Kidney (tissue), 13 donors: ENCODE measurements at regions not wholly inside any gene's neighbourhood (a gene's known extent, or its start where the extent isn't known, plus 50 kb on each side); places are given as distances from the start of the nearest gene placed in this dataset.

Experiments
- DNase-seq, 5 donors: peaks; one replicate each; pipeline ENCODE4 v3.0.0-alpha.2; 2013 to 2020
- FAIRE-seq: peaks from 2 replicates; lab custom pipeline; 2012; peaks lifted over from hg19 to GRCh38; lab: Jason Lieb, UNC
- H3K27ac ChIP-seq, 2 donors: one replicate each; pipeline ENCODE4 v1.7.0; 2013; ENCODE audit warnings: low read depth in 2 of 2, low read length in 2 of 2, inconsistent platforms in 1 of 2
- H3K27me3 ChIP-seq: one replicate; pipeline ENCODE4 v1.7.1; 2013; ENCODE audit warnings: low read length, inconsistent platforms; ENCODE audit not compliant: control insufficient read depth, insufficient read depth
- H3K36me3 ChIP-seq, 3 donors: one replicate each; pipeline versions ENCODE4 v1.7.0 to v1.7.1; 2013; ENCODE audit warnings: low read length in 3 of 3, control low read depth in 1 of 3, inconsistent platforms in 1 of 3; ENCODE audit not compliant: insufficient read depth in 3 of 3, control insufficient read depth in 2 of 3
- H3K4me1 ChIP-seq, 3 donors: one replicate each; pipeline versions ENCODE4 v1.7.0 to v1.7.1; 2013; ENCODE audit warnings: low read length in 3 of 3, inconsistent platforms in 1 of 3, low read depth in 1 of 3; ENCODE audit not compliant: control insufficient read depth in 2 of 3, insufficient read depth in 2 of 3
- H3K4me3 ChIP-seq, 3 donors: one replicate each; pipeline versions ENCODE4 v1.7.0 to v1.8.1; 2013; ENCODE audit warnings: low read length in 3 of 3, control low read depth in 1 of 3, inconsistent platforms in 1 of 3
- H3K9ac ChIP-seq, 3 donors: one replicate each; pipeline versions ENCODE4 v1.7.0 to v1.7.1; 2013; ENCODE audit warnings: low read length in 3 of 3, control low read depth in 1 of 3, inconsistent platforms in 1 of 3
- H3K9me3 ChIP-seq, 3 donors: one replicate each; pipeline versions ENCODE4 v1.7.0 to v1.7.1; 2013; ENCODE audit warnings: low read length in 3 of 3, control low read depth in 1 of 3, inconsistent platforms in 1 of 3; ENCODE audit not compliant: control insufficient read depth in 2 of 3, insufficient read depth in 1 of 3
- CTCF ChIP-seq: IDR thresholded peaks from 3 replicates; pipeline ENCODE4 v1.5.1; 2012; ENCODE audit warnings: mild to moderate bottlenecking, moderate library complexity, borderline replicate concordance; ENCODE audit not compliant: insufficient read depth; ENCODE audit errors: extremely low read depth
- intact Hi-C: fragments of 100-400 bp; cut with DNase I; formaldehyde crosslinking; loops from one replicate; pipeline ENCODE4 v1.11.1; 2022
- donor health status: control.
- donor health status: control.
- donor health status: control.
- donor health status: control.
- donor health status: control.
- donor health status: DM: yes; HTN: yes; CAD: no.
- donor health status: Normal renal cell carcinoma (clear cell type).

GRCh38 chr4:103996064-103996463 is 276.3 kb upstream of the TACR3 start:
- TF ChIP-seq CTCF: no peak
- Histone ChIP-seq H3K9me3 (peaks cover 0 to 5% (median 2%) of the 10 kb centered on the region in 3 donors), H3K4me1 (no peaks in the 10 kb centered on the region), H3K4me3 (no peak overlapping the region), H3K27ac (no peak overlapping the region), H3K36me3 (no peaks in the 10 kb centered on the region), H3K27me3 (no peaks in the 10 kb centered on the region), H3K9ac (no peak overlapping the region)
- peak in 2 of 5 donors; percentile 10 to 11 for DNase-seq
- intact Hi-C loops: no loop called here
- no peak for FAIRE-seq

DNA sequence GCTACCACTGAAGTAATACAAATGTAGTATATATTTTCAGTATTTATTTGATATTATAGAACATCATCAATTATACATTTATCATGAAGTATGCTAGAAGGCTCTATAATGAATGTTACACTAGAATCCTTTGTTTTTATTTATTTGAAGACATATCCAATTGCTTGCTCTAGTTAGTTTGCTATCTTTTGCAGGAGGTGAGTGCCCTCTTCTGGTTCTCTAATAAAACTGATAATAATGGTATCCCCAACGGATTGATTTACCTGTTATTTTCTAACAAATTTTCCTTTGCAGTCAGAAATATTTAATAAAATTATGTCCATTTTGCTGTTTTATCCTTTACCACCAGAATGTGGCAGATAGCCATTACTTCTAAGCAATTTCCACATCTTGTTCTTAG is 274.3 kb upstream of the TACR3 start:
- H3K9ac ChIP-seq: no peak overlapping the region

DNA sequence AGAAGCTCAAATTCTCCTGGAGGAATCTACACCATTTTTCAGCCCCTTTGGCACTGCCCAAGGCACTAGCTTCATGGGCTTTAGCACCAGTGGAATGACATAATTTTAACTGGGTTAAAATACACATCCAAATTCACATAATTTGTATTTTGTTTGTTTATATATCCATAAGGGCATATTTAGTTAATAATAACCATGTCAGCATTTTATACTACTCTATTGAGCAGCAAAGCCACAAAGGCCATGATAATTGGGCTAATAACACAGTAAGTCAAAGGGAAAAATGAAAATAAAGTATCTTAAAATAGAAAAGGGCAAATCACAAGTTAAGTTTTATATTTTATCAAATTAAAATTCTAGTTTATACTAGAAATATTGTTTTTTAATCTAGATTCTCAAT is 262.7 kb upstream of the TACR3 start:
- Histone ChIP-seq H3K9ac (no peak overlapping the region), H3K4me1 (no peaks in the 10 kb centered on the region), H3K36me3 (no peaks in the 10 kb centered on the region), H3K27me3 (no peaks in the 10 kb centered on the region), H3K9me3 (peaks cover 0 to 2% (median 0%) of the 10 kb centered on the region in 3 donors), H3K4me3 (no peak overlapping the region), H3K27ac (no peak overlapping the region)
- intact Hi-C loops: no loop called here
- FAIRE-seq: no peak
- no peak for TF ChIP-seq CTCF
- no peak for DNase-seq

More for the DNA sequence above, 274.3 kb upstream of the TACR3 start:
- peaks cover 0 to 5% (median 5%) of the 10 kb centered on the region in 3 donors for H3K9me3 ChIP-seq
- H3K4me3 ChIP-seq: no peak overlapping the region
- H3K36me3 ChIP-seq: no peaks in the 10 kb centered on the region
- no peak for TF ChIP-seq CTCF
- DNase-seq (no peak), FAIRE-seq (no peak)
- intact Hi-C loops: no loop called here
- H3K27ac ChIP-seq: no peak overlapping the region
- H3K27me3 ChIP-seq: no peaks in the 10 kb centered on the region
- H3K4me1 ChIP-seq: no peaks in the 10 kb centered on the region
